ENCODE measurements at regions not wholly inside any gene's neighbourhood (a gene's known extent, or its start where the extent isn't known, plus 50 kb on each side); places are given as distances from the start of the nearest gene placed in this dataset.

GRCh38 chr6:76435174-76435573 lies 362.7 kb upstream of the IMPG1 start:
- Histone ChIP-seq H3K4me3 (no peak overlapping the region), H3K27ac (no peak overlapping the region), H3K36me3 (no peaks in the 10 kb centered on the region), H3K27me3 (ENCODE audit: low read depth) (no peaks in the 10 kb centered on the region), H3K9me3 (no peaks in the 10 kb centered on the region), H3K4me1 (no peaks in the 10 kb centered on the region)
- ATAC-seq (no peak), DNase-seq (no peak)
- TF ChIP-seq, protein P1, sequence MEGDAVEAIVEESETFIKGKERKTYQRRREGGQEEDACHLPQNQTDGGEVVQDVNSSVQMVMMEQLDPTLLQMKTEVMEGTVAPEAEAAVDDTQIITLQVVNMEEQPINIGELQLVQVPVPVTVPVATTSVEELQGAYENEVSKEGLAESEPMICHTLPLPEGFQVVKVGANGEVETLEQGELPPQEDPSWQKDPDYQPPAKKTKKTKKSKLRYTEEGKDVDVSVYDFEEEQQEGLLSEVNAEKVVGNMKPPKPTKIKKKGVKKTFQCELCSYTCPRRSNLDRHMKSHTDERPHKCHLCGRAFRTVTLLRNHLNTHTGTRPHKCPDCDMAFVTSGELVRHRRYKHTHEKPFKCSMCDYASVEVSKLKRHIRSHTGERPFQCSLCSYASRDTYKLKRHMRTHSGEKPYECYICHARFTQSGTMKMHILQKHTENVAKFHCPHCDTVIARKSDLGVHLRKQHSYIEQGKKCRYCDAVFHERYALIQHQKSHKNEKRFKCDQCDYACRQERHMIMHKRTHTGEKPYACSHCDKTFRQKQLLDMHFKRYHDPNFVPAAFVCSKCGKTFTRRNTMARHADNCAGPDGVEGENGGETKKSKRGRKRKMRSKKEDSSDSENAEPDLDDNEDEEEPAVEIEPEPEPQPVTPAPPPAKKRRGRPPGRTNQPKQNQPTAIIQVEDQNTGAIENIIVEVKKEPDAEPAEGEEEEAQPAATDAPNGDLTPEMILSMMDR (IDR thresholded peaks at IDR 0.05) = no peak
- intact Hi-C loops (cut with DNase I) = no loop called here

DNA sequence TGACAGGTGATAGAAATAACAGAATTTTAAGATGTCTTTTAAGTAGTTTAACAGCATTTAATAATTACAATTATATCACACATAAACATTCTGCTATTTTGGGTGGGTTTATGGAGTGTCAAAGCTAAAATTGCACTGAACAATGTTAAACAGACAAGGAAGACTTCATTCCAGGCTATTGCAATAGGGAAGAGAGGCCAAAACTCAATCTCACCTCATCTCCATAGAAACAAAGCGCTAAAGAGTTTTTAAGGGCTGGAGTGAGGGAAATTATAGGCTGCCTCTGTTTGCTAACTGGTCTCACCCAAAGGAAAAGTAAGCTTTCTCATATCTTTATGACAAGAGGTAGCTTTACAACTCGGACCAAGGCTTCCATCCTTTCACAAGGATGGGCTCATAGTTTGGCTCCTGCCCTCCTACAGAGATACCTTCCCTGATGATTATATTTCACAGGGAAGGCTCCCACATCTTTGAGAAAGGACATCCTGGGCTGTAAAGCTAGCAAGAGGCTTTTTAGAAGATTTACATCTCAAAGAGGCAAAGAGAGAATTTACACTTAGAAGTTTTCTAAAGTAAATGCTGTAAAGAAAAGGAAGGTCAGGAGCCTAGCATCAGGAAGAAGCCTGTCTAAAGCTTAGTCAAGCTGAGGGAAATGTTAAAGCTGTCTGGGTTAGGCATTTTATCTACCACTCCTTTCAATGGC lies 350.2 kb upstream of the IMPG1 start:
- Histone ChIP-seq H3K9me3 (no peaks in the 10 kb centered on the region), H3K4me3 (no peak overlapping the region), H3K36me3 (no peaks in the 10 kb centered on the region), H3K27me3 (ENCODE audit: low read depth) (no peaks in the 10 kb centered on the region), H3K27ac (no peak overlapping the region), H3K4me1 (no peaks in the 10 kb centered on the region)
- ATAC-seq (no peak), DNase-seq (no peak)
- TF ChIP-seq, protein P1 (IDR thresholded peaks at IDR 0.05) = no peak
- intact Hi-C loops (cut with DNase I) = no loop called here

GRCh38 chr6:76420094-76420493 lies 347.6 kb upstream of the IMPG1 start:
- ATAC-seq (no peak), DNase-seq (no peak)
- Histone ChIP-seq H3K4me1 (no peaks in the 10 kb centered on the region), H3K9me3 (no peaks in the 10 kb centered on the region), H3K27me3 (ENCODE audit: low read depth) (no peaks in the 10 kb centered on the region), H3K27ac (no peak overlapping the region), H3K4me3 (no peak overlapping the region), H3K36me3 (no peaks in the 10 kb centered on the region)
- TF ChIP-seq, protein P1 (IDR thresholded peaks at IDR 0.05) = no peak
- intact Hi-C loops (cut with DNase I) = no loop called here

DNA sequence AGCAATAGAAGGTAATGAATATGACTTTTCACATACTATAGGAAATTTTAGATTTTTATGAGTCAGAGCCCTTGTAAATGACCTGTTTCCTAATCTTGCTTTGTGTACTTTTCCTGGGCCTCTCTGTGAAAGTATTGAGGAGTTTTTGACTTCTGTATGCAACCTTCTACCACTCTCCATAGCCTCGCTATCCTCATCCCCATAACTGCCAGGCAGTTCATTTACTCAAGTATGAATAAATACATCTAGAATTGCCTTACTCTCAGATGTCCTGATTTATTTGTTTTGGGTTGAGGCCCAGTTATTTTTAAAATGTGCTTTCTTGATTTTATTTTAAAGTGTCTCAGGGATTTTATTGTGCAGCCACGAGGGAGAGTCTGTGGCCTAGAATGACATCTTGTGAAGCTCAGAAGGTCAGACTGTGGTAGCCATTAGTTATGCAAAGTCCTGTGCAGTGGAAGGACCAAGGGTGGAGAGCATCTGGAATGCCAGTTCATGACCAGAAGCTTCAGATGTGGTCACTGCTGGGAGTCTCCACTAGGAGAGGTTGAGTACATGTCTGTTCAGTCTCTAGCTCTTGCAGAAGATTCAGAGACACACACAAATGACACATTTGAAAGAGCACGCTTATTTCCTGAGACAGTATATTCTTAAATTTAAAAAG lies 346.2 kb upstream of the IMPG1 start:
- no peaks in the 10 kb centered on the region for H3K9me3 ChIP-seq
- no peaks in the 10 kb centered on the region for H3K27me3 ChIP-seq (ENCODE audit: low read depth)
- TF ChIP-seq, protein P1 (IDR thresholded peaks at IDR 0.05) = no peak
- no peaks in the 10 kb centered on the region for H3K36me3 ChIP-seq
- no peaks in the 10 kb centered on the region for H3K4me1 ChIP-seq
- DNase-seq (no peak), ATAC-seq (no peak)
- no peak overlapping the region for H3K4me3 ChIP-seq
- H3K27ac ChIP-seq = no peak overlapping the region
- intact Hi-C loops (cut with DNase I) = no loop called here

DNA sequence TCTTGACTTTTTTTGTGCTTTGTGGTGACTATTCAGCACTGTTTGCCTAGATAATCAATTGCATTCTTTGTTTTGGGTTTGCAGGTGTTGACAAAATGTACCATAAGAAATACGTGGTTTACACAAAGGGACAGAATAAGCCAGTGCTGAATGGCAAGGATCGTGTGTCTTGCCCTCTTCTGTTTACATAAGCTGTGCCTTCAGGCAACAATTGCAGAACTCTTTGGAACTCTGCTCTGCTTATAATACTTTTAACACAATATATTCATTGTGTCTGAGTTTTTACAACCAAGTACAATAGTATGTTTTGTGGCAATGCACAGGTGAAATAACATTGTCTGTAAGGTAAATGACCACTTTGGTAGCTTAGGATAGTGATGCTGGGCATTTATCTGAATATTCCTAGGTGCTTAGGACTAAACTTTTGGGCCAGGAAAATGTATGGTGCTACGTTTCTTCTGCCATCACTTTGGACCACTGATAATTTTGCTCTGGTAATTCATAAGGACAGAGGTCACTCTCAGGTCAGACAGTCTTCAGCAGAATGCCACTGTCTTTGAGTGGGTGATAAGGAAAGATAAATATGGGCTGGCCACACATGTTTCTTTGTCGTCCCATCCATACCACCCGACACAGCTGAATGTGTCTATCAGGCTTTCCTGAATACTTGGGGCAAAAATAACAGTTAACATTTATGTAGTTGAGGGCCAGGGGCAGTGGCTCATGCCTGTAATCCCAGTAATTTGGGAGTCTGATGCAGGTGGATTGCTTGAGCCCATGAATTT lies 344.6 kb upstream of the IMPG1 start:
- H3K36me3 ChIP-seq = no peaks in the 10 kb centered on the region
- H3K4me1 ChIP-seq = no peaks in the 10 kb centered on the region
- H3K27ac ChIP-seq = no peak overlapping the region
- no peaks in the 10 kb centered on the region for H3K9me3 ChIP-seq
- DNase-seq (no peak), ATAC-seq (no peak)
- intact Hi-C loops (cut with DNase I) = no loop called here
- TF ChIP-seq, protein P1 (IDR thresholded peaks at IDR 0.05) = no peak
- no peaks in the 10 kb centered on the region for H3K27me3 ChIP-seq (ENCODE audit: low read depth)
- H3K4me3 ChIP-seq = no peak overlapping the region
